Ectodermal cell (in vitro differentiated cells): ENCODE measurements at regions not wholly inside any gene's neighbourhood (a gene's known extent, or its start where the extent isn't known, plus 50 kb on each side); places are given as distances from the start of the nearest gene placed in this dataset.

Experiments used
- H3K27ac ChIP-seq: 2 replicates; pipeline ENCODE4 v1.7.0; 2013; ENCODE audit warnings: mild to moderate bottlenecking, low read depth, low read length; ENCODE audit not compliant: insufficient read depth, poor library complexity, severe bottlenecking
- H3K27me3 ChIP-seq: 2 replicates; pipeline ENCODE4 v1.7.0; 2013; ENCODE audit warnings: mild to moderate bottlenecking, low read length; ENCODE audit not compliant: insufficient read depth, control insufficient read depth, poor library complexity, severe bottlenecking
- H3K36me3 ChIP-seq: one replicate; pipeline ENCODE4 v1.7.0; 2013; ENCODE audit warnings: low read length; ENCODE audit not compliant: control insufficient read depth, insufficient read depth
- H3K4me1 ChIP-seq: one replicate; pipeline ENCODE4 v1.7.0; 2013; ENCODE audit warnings: low read length; ENCODE audit not compliant: control insufficient read depth, insufficient read depth
- H3K4me3 ChIP-seq: 2 replicates; pipeline ENCODE4 v1.7.0; 2013; ENCODE audit warnings: low read depth, low read length, control low read depth; ENCODE audit not compliant: insufficient read depth
- H3K9me3 ChIP-seq: 2 replicates; pipeline ENCODE4 v1.7.0; 2013; ENCODE audit warnings: mild to moderate bottlenecking, low read length, moderate library complexity; ENCODE audit not compliant: control insufficient read depth
- WGBS, 2 experiments: methylation state at CpG; one replicate each; pipeline ENCODE4 v1.1.7; 2013; ENCODE audit warnings: missing lambda C conversion rate in 2 of 2; 5-methylcytosine and 5-hydroxymethylcytosine counted together

DNA sequence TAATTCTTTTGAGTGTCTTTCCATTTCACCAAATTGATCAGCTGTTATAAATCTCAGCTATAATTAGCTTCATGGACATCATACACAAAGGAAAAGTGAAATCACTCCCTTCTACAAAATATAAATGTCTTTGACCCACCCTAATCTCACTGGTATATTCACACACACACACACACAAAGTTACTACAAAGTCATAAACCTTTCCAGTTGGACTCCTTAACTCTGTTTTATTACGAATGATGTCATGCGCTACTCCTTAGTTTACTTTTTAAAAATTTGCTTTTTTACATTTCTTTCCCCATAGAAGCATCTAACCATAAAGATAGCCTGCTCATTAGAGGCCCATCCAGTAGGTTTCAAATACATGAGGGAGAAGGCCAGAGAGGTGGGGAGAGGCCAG, 103.0 kb downstream of the SLC30A10 start:
- WGBS, 2 experiments = 92 to 100% methylated on average over 2 of the region's 2 CpGs
- Histone ChIP-seq H3K27me3 (no peaks in the 10 kb centered on the region), H3K4me3 (no peak overlapping the region), H3K4me1 (peaks cover 10% of the 10 kb centered on the region), H3K9me3 (no peaks in the 10 kb centered on the region), H3K27ac (no peak overlapping the region), H3K36me3 (no peaks in the 10 kb centered on the region)

DNA sequence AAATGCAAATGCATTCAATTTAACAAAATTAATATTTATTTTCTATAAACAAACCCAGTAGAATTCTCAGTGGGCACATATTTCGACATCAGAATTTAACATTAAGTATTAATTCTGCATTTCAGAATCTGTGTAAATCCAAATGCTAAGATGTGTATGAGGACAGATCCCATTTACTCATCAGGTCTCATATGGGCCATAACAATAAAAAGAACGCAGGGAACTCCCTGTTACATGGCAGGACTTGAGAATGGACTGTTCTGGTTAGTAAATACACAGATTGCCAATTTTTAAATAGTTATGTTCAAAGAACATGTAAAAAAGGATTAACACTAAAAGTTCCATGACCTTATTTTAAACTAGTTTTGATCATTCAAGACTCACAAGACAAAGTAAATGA, 104.0 kb downstream of the SLC30A10 start:
- H3K4me3 ChIP-seq = no peak overlapping the region
- peaks cover 10% of the 10 kb centered on the region for H3K4me1 ChIP-seq
- no peaks in the 10 kb centered on the region for H3K36me3 ChIP-seq
- no peaks in the 10 kb centered on the region for H3K27me3 ChIP-seq
- 80 to 89% methylated on average over 1 of the region's 2 CpGs for WGBS, 2 experiments
- no peak overlapping the region for H3K27ac ChIP-seq
- H3K9me3 ChIP-seq = no peaks in the 10 kb centered on the region

DNA sequence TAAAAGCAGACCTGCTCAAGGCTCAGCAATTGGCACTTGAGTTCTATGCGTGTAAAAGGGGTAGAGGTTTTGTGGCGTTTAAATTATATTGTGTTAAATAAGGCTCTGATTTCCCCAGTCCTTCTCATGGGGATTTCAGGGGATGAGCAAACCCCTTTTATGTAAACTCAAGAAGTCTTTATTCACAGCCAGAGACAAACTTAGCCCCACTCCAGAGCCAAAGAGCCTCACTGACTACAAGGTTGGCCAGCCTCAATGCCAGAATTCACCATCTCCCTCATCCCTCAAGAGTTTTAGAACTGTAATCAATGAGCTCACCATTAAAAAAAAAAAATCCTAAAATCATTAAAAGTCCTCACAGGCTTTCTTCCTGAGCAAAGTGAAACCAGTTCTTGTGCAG, 107.8 kb downstream of the SLC30A10 start:
- H3K27me3 ChIP-seq = no peaks in the 10 kb centered on the region
- no peaks in the 10 kb centered on the region for H3K9me3 ChIP-seq
- H3K4me1 ChIP-seq = peaks cover 2% of the 10 kb centered on the region
- WGBS, 2 experiments = 88 to 93% methylated on average over 2 of the region's 2 CpGs
- H3K36me3 ChIP-seq = no peaks in the 10 kb centered on the region
- no peak overlapping the region for H3K4me3 ChIP-seq
- H3K27ac ChIP-seq = no peak overlapping the region

DNA sequence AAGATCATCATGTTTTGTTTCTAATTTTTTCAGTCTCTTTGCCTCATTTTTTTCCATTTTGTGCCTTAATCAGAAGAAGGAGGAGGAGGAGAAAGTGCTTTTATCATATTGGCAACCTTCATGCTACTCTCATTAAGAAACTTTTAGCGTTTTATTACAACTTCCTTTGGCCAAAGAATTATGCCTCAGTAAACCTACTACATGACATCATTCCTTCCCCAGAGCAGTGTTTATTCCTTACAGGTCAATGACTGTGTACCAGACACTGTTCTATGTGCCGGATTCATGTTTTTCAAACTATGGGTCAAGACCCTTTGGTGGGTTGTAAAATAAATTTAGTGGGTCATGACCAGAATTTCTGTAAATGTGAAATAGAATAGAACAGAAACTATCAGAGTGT, 110.4 kb downstream of the SLC30A10 start:
- H3K4me1 ChIP-seq = no peaks in the 10 kb centered on the region
- no peak overlapping the region for H3K4me3 ChIP-seq
- WGBS, 2 experiments = 92 to 95% methylated on average over 2 of the region's 2 CpGs
- no peaks in the 10 kb centered on the region for H3K27me3 ChIP-seq
- H3K9me3 ChIP-seq = no peaks in the 10 kb centered on the region
- no peak overlapping the region for H3K27ac ChIP-seq
- no peaks in the 10 kb centered on the region for H3K36me3 ChIP-seq

DNA sequence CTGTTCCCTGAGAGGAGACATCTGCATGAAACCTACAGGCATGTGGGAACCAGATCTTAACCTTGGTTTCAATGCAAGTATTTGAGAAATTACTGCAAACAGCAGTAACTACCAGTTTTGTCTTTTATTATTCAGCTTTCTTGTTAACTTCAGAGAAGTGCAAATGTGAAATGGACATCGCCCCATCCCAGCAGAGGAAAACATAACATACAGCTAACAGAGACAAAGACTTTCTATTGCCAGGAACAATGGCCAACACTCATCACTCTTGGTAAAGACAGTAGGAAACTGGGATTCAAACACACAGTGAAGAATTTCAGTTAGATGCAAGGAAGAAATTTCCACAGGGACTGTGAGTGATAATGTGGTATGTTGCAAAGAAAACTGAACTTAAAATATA, 115.1 kb downstream of the SLC30A10 start:
- no peaks in the 10 kb centered on the region for H3K36me3 ChIP-seq
- no peaks in the 10 kb centered on the region for H3K9me3 ChIP-seq
- no peaks in the 10 kb centered on the region for H3K27me3 ChIP-seq
- H3K4me1 ChIP-seq = no peaks in the 10 kb centered on the region
- no peak overlapping the region for H3K4me3 ChIP-seq
- 84 to 100% methylated on average over 1 of the region's 1 CpG for WGBS, 2 experiments
- H3K27ac ChIP-seq = no peak overlapping the region

DNA sequence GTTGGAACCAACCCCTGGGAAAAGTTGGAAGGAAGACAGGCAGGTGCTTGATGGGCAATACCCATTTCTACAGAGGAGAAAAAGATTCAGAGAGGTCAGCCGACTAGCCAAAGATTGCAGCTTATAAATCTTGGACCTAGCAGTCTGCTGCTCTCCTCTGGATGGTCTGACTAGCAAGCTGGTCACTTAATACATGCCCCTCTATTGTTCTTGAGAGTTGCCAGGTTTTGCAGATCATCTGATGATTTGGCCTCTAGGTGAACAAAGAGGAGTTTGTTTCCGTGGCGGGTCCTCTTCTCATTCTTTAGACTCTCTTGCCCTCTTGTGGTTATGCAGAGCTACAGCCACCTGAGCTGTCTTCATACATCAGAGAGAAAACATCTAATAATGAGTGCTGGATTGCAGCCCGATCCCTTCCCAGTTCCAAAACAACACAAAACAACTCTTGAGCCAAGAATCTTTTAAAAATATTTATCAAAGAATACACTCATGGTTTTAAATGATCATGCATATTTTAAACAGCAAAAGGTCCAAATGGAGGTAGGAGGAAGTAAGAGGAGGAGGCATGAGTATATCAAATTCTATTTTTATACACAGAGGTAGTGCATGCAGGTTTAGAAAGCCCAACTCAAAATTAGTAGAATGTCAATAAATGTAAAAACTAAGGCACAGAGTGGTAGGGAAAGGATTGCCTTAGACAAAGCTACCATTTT, 115.7 kb downstream of the SLC30A10 start:
- Histone ChIP-seq H3K27ac (no peak overlapping the region), H3K27me3 (no peaks in the 10 kb centered on the region), H3K36me3 (no peaks in the 10 kb centered on the region), H3K4me1 (no peaks in the 10 kb centered on the region), H3K9me3 (no peaks in the 10 kb centered on the region), H3K4me3 (no peak overlapping the region)
- 29 to 35% methylated on average over 3 to 4 of the region's 4 CpGs for WGBS, 2 experiments

DNA sequence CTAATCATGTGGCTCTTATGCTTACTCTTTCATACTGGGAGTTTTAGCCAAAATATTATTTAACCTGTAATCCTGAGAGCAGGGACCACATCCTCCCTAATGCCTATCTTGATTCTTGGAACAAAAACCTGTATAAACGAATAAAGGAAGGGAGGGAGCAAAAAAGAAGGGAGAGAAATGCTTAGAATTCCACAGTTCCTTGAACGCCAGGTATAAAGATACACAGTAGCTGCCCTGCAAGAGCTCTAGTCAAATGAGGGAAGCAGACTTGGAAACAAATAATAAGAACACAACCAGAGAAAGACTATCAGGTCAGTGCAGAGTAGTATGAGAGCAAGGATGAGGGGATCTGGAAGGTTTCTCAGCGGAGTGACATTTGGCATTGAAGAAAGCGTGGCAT, 116.3 kb downstream of the SLC30A10 start:
- H3K4me3 ChIP-seq = no peak overlapping the region
- no peak overlapping the region for H3K27ac ChIP-seq
- no peaks in the 10 kb centered on the region for H3K27me3 ChIP-seq
- WGBS, 2 experiments = 59 to 66% methylated on average over 4 of the region's 4 CpGs
- no peaks in the 10 kb centered on the region for H3K36me3 ChIP-seq
- H3K4me1 ChIP-seq = no peaks in the 10 kb centered on the region
- H3K9me3 ChIP-seq = no peaks in the 10 kb centered on the region

DNA sequence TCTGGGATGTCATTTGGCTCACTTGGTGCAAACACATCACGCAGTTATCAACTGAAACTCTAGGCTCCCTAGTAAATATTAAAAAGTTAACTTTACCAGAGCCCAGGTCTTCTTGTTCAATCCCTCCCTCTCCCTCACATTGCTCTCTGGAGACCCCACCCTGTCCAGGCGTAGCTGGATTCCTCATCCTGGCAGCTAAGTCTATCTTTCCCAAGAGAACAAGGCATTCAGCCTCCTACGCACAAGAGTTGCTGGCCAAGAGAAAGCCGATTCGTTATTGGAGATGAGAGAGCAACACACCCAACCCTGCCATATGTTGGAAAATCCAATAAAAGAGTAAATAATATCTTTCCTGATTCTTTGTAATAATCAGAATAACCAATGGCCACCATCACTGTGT, 117.9 kb downstream of the SLC30A10 start:
- Histone ChIP-seq H3K4me1 (no peaks in the 10 kb centered on the region), H3K27ac (no peak overlapping the region), H3K4me3 (no peak overlapping the region), H3K27me3 (no peaks in the 10 kb centered on the region), H3K9me3 (no peaks in the 10 kb centered on the region), H3K36me3 (no peaks in the 10 kb centered on the region)
- WGBS, 2 experiments = 94 to 96% methylated on average over 5 of the region's 5 CpGs

DNA sequence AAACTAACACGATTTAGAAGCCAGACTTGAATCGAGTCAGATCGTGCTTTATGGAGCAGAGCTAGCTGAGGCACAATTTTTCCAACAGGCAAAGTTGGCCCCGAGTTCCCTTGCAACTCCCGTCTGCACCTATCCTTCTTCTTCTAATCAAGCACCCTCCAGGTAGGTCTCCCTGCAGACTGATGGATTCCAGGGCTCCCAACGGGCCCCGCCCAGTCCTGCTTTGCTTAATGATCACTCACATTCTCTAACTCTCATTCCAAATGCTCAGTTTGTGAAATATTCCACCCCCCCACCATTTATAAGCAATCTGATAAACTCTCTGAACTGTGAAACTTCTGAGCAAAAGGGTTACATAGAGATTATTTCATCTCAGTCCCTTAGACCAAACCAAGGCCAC, 119.6 kb downstream of the SLC30A10 start:
- no peaks in the 10 kb centered on the region for H3K9me3 ChIP-seq
- 92 to 95% methylated on average over 7 of the region's 7 CpGs for WGBS, 2 experiments
- no peaks in the 10 kb centered on the region for H3K36me3 ChIP-seq
- H3K27ac ChIP-seq = no peak overlapping the region
- no peak overlapping the region for H3K4me3 ChIP-seq
- H3K4me1 ChIP-seq = no peaks in the 10 kb centered on the region
- H3K27me3 ChIP-seq = no peaks in the 10 kb centered on the region

DNA sequence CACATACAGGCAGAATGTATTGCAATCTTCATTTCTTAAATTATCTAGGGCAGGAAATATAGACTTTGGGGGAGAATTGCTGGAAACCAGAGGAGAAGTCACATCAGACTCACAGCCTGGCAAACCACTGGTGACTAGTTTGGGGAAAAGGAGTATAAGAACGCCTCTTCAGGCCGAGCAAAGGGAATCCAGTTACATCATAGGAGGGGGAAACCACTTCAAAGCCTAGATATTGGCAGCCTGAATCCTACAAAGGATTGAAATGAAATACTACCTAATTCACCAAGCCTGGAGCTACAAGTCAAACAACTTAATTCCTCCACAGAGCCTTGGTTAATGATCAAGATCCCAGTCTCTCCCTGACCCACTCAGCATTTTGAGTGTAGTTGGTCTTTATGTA, 121.7 kb downstream of the SLC30A10 start:
- Histone ChIP-seq H3K27ac (no peak overlapping the region), H3K36me3 (no peaks in the 10 kb centered on the region), H3K4me1 (no peaks in the 10 kb centered on the region), H3K27me3 (no peaks in the 10 kb centered on the region), H3K4me3 (no peak overlapping the region), H3K9me3 (no peaks in the 10 kb centered on the region)
- WGBS, 2 experiments = 87 to 94% methylated on average over 2 of the region's 2 CpGs

DNA sequence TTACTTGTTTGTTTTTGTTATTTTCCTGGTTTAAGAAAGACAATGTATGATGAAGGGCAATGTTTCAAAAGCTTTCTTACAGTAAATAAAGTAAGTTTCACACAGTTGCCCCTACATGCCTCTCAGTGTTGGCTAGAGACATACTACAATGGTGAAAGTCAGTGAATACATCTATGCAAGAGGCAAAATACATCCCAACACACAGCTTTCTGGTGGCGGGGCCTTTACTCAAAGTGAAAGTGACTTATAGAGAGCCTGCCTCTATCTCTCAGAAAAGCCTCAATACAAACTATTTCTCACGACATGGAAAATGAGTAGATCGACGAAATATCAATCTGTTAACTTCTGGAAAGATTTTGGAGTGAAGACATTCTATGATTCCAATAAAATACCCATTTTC, 122.3 kb downstream of the SLC30A10 start:
- H3K27me3 ChIP-seq = no peaks in the 10 kb centered on the region
- no peaks in the 10 kb centered on the region for H3K9me3 ChIP-seq
- H3K4me1 ChIP-seq = peaks cover under 1% of the 10 kb centered on the region
- 54 to 64% methylated on average over 1 to 4 of the region's 4 CpGs for WGBS, 2 experiments
- H3K27ac ChIP-seq = no peak overlapping the region
- no peak overlapping the region for H3K4me3 ChIP-seq
- H3K36me3 ChIP-seq = no peaks in the 10 kb centered on the region
